Cerebellar cortex (tissue), 1 donor: ENCODE measurements at regions not wholly inside any gene's neighbourhood (a gene's known extent, or its start where the extent isn't known, plus 50 kb on each side); places are given as distances from the start of the nearest gene placed in this dataset.

Experiments used
- DNase-seq: peaks from one replicate; pipeline ENCODE4 v3.0.0-alpha.2; 2015; ENCODE audit warnings: low spot score

- DNase-seq, result no peak
Measured at GRCh38 chr4:156710365-156711192, 261.0 kb downstream of the PDGFC start.

GRCh38 chr4:156705311-156705710, 266.3 kb downstream of the PDGFC start:
- DNase-seq, result no peak

- no peak for DNase-seq
Measured at GRCh38 chr4:156695163-156695562, 276.4 kb downstream of the PDGFC start.

- no peak for DNase-seq
Measured at GRCh38 chr4:156694413-156694812, 277.2 kb downstream of the PDGFC start.

- no peak for DNase-seq
Measured at GRCh38 chr4:156693557-156693956, 278.0 kb downstream of the PDGFC start.

GRCh38 chr4:156692016-156692415, 279.6 kb downstream of the PDGFC start:
- no peak for DNase-seq

- DNase-seq, result no peak
Measured at GRCh38 chr4:156690572-156690971, 281.0 kb downstream of the PDGFC start.

GRCh38 chr4:156686120-156686519, 285.5 kb downstream of the PDGFC start:
- DNase-seq, result no peak

GRCh38 chr4:156685308-156685707, 286.3 kb downstream of the PDGFC start:
- no peak for DNase-seq

- no peak for DNase-seq
Measured at GRCh38 chr4:156677656-156678055, 293.9 kb downstream of the PDGFC start.

- DNase-seq, result peak; percentile 47
Measured at GRCh38 chr4:156677131-156677531, 294.5 kb downstream of the PDGFC start.

GRCh38 chr4:156676116-156676851, 295.3 kb downstream of the PDGFC start:
- no peak for DNase-seq

GRCh38 chr4:156673483-156673882, 298.1 kb downstream of the PDGFC start:
- DNase-seq, result no peak

GRCh38 chr4:156672492-156673305, 298.9 kb downstream of the PDGFC start:
- peak; percentile 9 for DNase-seq

GRCh38 chr4:156665780-156666366, 305.7 kb downstream of the PDGFC start:
- no peak for DNase-seq

GRCh38 chr4:156663663-156664062, 307.9 kb downstream of the PDGFC start:
- no peak for DNase-seq

GRCh38 chr4:156662921-156663320, 308.7 kb downstream of the PDGFC start:
- DNase-seq, result no peak

GRCh38 chr4:156661555-156661954, 310.0 kb downstream of the PDGFC start:
- DNase-seq, result no peak

- DNase-seq, result no peak
Measured at GRCh38 chr4:156660465-156660864, 311.1 kb downstream of the PDGFC start.

- DNase-seq, result no peak
Measured at GRCh38 chr4:156659983-156660382, 311.6 kb downstream of the PDGFC start.

- DNase-seq, result no peak
Measured at GRCh38 chr4:156659570-156659969, 312.0 kb downstream of the PDGFC start.

- DNase-seq, result no peak
Measured at GRCh38 chr4:156656896-156657295, 314.7 kb downstream of the PDGFC start.
